Fibroblast of mammary gland (primary cell): ENCODE measurements at regions not wholly inside any gene's neighbourhood (a gene's known extent, or its start where the extent isn't known, plus 50 kb on each side); places are given as distances from the start of the nearest gene placed in this dataset.
A peak's percentile ranks its signal among the peaks of the same experiment; 100 is the strongest.
"Not testable (repeated sequence)": the region's sequence is repeated elsewhere in the genome, so short reads cannot be mapped to it uniquely, and the experiment has no call there.

Source experiments
- DNase-seq: peaks from one replicate; pipeline ENCODE4 v3.0.0-alpha.2; 2010; ENCODE audit warnings: low read depth
- H3K4me3 ChIP-seq: 2 replicates; pipeline ENCODE4 v1.5.1; 2011; ENCODE audit warnings: low read depth, mild to moderate bottlenecking, low read length, moderate library complexity; ENCODE audit not compliant: control insufficient read depth
- TF ChIP-seq, protein P1 (sequence below): conservative IDR thresholded peaks from 2 replicates; pipeline ENCODE4 v1.5.1; 2011; ENCODE audit warnings: low read depth, low read length, inconsistent platforms; ENCODE audit not compliant: control insufficient read depth, insufficient read depth

DNA sequence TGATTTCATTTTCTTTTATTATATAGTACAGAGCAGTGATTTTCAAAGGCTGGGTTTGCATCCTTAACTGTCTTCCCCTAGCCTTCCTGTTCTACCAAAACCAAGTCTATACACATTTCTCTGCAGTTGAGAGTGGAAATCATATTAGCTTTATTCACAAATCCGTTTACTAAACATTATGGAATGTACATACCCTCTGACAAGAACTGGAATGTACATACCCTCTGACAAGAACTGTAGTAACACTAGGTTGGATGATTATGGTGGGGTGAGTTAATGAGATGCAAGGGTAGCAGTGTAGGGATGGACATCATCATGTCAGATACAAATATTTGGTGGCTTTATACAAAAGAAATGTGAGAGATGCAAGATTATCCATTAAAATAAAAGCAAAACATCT, 154.8 kb downstream of the CYB561 start:
- no peak overlapping the region for H3K4me3 ChIP-seq
- no peak for DNase-seq
- TF ChIP-seq, protein P1, sequence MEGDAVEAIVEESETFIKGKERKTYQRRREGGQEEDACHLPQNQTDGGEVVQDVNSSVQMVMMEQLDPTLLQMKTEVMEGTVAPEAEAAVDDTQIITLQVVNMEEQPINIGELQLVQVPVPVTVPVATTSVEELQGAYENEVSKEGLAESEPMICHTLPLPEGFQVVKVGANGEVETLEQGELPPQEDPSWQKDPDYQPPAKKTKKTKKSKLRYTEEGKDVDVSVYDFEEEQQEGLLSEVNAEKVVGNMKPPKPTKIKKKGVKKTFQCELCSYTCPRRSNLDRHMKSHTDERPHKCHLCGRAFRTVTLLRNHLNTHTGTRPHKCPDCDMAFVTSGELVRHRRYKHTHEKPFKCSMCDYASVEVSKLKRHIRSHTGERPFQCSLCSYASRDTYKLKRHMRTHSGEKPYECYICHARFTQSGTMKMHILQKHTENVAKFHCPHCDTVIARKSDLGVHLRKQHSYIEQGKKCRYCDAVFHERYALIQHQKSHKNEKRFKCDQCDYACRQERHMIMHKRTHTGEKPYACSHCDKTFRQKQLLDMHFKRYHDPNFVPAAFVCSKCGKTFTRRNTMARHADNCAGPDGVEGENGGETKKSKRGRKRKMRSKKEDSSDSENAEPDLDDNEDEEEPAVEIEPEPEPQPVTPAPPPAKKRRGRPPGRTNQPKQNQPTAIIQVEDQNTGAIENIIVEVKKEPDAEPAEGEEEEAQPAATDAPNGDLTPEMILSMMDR, result no peak

DNA sequence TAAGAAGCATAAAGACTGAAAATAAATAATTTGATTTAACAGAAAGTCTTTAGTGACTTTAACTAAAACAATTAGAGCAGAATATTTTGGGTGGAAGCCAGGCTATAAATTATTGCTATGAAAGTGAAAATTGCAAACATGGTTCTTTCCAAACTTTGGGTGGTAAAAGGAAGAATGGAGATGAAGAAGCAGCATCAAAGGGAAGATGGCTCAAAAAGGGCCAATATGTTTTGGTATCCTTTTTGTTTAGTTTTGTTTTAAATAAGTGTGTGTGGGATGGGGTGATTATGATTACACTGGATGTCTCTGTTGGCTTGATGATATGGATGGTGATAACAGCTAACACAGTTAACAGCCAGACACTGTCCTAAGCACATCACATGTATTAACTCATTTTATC, 153.7 kb downstream of the CYB561 start:
- no peak for DNase-seq
- no peak overlapping the region for H3K4me3 ChIP-seq
- TF ChIP-seq, protein P1, result no peak

DNA sequence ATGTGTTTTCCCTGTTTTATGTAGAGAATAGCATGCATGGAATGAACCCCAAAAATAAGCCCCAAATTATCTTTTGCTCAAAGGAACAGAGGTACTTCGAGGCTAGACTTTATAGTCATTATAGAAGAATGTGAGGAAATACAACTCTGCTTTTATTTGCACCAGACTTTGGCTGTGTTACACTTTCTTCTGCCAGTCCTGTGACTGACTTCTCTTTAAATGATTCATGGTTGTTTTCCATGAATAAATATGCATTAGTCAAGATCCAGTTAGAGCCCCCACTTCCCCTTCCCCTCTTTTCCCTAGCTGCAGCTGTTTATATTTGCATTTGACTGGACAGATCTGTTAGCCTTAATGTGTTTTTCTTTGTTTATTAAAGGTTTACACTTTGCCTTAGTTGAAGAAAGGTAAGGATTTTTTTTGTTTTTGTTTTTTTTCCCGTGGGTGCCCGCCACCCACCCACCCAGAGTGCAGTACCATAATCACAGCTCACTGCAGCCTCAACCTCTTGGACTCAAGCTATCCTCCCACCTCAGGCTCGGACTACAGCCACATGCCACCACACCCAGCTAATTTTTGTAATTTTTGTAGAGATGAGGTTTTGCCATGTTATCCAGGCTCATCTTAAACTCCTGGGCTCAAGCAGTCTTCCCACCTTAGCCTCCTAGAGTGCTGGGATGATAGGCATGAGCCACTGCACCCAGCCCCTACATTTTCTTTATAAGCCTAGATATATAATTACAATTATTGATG, 152.6 kb downstream of the CYB561 start:
- TF ChIP-seq, protein P1, result no peak
- DNase-seq, result peak; percentile 75
- H3K4me3 ChIP-seq, result no peak overlapping the region

DNA sequence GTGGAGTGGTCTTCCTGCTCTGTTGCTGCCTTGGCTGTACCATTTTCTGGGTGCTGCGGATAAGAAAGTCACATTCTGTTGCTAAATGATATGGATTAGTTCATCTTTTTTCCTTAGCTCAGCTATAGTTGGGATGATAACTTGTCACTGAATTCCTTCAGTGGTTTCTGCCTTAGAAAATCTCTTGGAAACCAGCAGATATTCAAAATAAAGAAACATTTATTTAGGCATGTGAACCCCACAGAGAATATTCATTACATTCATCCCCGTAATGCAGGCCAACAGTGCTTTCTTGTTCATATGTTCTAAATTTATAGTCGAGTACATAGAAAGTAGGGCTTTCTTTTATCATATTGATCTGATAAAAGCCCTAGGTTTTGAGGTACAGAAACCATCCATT, 151.3 kb downstream of the CYB561 start:
- no peak overlapping the region for H3K4me3 ChIP-seq
- TF ChIP-seq, protein P1, result no peak
- DNase-seq, result no peak

DNA sequence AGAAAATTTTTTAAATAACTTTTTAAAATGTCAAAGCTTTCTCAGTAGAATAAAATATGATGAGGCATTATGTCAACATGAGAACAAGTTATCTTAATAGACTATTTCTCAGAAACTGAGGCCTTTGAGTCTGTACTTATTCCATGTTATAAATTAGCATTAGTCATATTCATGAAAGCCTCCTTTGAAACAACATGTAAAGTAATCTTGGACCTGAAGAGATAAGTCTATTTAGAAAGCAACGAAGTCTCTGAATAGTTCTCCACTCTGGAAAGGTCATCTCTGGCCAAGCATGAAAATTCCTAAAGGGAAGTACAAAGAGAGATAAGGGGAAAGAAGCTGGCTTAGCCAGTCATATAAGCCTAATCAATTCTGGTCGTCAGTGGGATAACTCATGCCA, 150.8 kb downstream of the CYB561 start:
- no peak for DNase-seq
- H3K4me3 ChIP-seq, result no peak overlapping the region
- TF ChIP-seq, protein P1, result no peak

DNA sequence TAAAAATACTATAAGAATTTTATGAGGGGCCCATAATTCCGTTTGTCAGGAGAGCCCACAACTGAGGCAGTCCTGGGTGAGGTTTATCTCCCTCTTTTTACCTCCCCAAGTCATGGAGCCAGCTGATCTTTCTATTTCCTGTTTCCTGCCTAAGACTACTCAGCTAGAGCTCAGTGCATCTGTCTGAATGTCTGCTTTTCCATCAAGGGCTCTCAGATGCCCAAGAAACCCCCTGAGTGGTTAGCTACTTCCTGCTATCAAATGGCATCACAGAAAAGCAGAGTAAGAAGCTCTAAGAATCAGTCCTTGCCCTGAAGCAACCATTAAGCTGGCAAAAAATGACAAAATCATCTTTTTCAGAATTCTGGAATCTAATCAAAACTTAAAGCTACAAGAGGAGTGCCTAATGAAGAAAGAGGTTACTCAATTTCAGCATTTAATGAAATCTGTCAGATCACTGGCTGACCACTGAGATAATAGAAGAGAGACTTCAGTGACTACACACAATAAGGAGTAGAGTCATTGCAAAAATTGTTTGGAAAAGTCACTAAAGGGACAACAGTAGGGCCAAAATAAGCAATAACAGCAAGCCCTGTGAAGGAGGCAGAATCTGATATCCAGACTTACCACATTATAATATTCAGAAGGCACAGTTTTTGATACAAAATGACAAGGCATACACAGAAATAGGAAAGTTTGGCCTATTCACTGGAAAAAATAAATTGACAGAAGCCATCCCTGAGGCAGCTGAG, 150.1 kb downstream of the CYB561 start:
- no peak for DNase-seq
- TF ChIP-seq, protein P1, result no peak
- H3K4me3 ChIP-seq, result no peak overlapping the region

DNA sequence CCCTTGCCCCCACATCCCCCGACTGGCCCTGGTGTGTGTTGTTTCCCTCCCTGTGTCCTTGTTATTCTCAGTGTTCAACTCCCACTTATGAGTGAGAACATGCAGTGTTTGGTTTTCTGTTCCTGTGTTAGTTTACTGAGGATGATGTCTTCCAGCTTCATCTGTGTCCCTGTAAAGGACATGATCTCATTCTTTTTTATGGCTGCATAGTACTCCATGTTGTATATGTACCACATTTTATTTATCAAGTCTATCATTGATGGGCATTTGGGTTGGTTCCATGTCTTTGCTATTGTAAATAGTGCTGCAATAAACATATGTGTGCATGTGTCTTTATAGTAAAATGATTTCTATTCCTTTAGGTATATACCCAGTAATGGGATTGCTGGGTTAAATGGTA, 147.2 kb downstream of the CYB561 start:
- not testable (repeated sequence) for DNase-seq, H3K4me3 ChIP-seq
